ENCODE measurements at regions not wholly inside any gene's neighbourhood (a gene's known extent, or its start where the extent isn't known, plus 50 kb on each side); places are given as distances from the start of the nearest gene placed in this dataset.

- TF ChIP-seq CTCF (IDR thresholded peaks at IDR 0.05 in 4 of 5, conservative IDR thresholded peaks at IDR 0.05 in 1 of 5) (no peak), POLR2A (IDR thresholded peaks at IDR 0.05) (no peak)
These were observed 71.5 kb downstream of the MIS18A start for GRCh38 chr21:32207406-32207716.

All from gastrocnemius medialis (tissue), 4 donors.